ENCODE measurements at regions not wholly inside any gene's neighbourhood (a gene's known extent, or its start where the extent isn't known, plus 50 kb on each side); places are given as distances from the start of the nearest gene placed in this dataset.
"Not testable (repeated sequence)": the region's sequence is repeated elsewhere in the genome, so short reads cannot be mapped to it uniquely, and the experiment has no call there.

GRCh38 chr3:187533797-187534196 is 136.4 kb downstream of the SST start:
- no peak for DNase-seq

GRCh38 chr3:187531831-187532230 is 138.4 kb downstream of the SST start:
- DNase-seq = no peak

- DNase-seq = no peak
Observed at GRCh38 chr3:187522890-187523289, 147.3 kb downstream of the SST start.

GRCh38 chr3:187522293-187522692 is 147.9 kb downstream of the SST start:
- no peak for DNase-seq

- no peak for DNase-seq
Observed at GRCh38 chr3:187521546-187521945, 148.6 kb downstream of the SST start.

- DNase-seq = no peak
Observed at GRCh38 chr3:187520027-187520945, 149.9 kb downstream of the SST start.

GRCh38 chr3:187519428-187519890 is 150.7 kb downstream of the SST start:
- DNase-seq = no peak

GRCh38 chr3:187518616-187519015 is 150.4 kb downstream of the RTP4 start:
- no peak for DNase-seq

- no peak for DNase-seq
Observed at GRCh38 chr3:187518207-187518606, 150.0 kb downstream of the RTP4 start.

GRCh38 chr3:187516446-187517185 is 148.4 kb downstream of the RTP4 start:
- no peak for DNase-seq

- DNase-seq = no peak
Observed at GRCh38 chr3:187507905-187508304, 139.7 kb downstream of the RTP4 start.

- DNase-seq = no peak
Observed at GRCh38 chr3:187507266-187507665, 139.1 kb downstream of the RTP4 start.

GRCh38 chr3:187504435-187504834 is 136.2 kb downstream of the RTP4 start:
- DNase-seq = no peak

GRCh38 chr3:187498211-187498724 is 130.1 kb downstream of the RTP4 start:
- DNase-seq = no peak

GRCh38 chr3:187497052-187497451 is 128.9 kb downstream of the RTP4 start:
- DNase-seq = no peak

GRCh38 chr3:187494056-187494455 is 125.9 kb downstream of the RTP4 start:
- not testable (repeated sequence) for DNase-seq

- no peak for DNase-seq
Observed at GRCh38 chr3:187491371-187491770, 123.2 kb downstream of the RTP4 start.

GRCh38 chr3:187490366-187490765 is 122.2 kb downstream of the RTP4 start:
- DNase-seq = no peak

GRCh38 chr3:187484547-187485295 is 116.5 kb downstream of the RTP4 start:
- DNase-seq = no peak

GRCh38 chr3:187481426-187481825 is 113.2 kb downstream of the RTP4 start:
- no peak for DNase-seq

GRCh38 chr3:187475613-187476012 is 107.4 kb downstream of the RTP4 start:
- not testable (repeated sequence) for DNase-seq

- no peak for DNase-seq
Observed at GRCh38 chr3:187473778-187474406, 105.7 kb downstream of the RTP4 start.
